ENCODE measurements at regions not wholly inside any gene's neighbourhood (a gene's known extent, or its start where the extent isn't known, plus 50 kb on each side); places are given as distances from the start of the nearest gene placed in this dataset.

DNA sequence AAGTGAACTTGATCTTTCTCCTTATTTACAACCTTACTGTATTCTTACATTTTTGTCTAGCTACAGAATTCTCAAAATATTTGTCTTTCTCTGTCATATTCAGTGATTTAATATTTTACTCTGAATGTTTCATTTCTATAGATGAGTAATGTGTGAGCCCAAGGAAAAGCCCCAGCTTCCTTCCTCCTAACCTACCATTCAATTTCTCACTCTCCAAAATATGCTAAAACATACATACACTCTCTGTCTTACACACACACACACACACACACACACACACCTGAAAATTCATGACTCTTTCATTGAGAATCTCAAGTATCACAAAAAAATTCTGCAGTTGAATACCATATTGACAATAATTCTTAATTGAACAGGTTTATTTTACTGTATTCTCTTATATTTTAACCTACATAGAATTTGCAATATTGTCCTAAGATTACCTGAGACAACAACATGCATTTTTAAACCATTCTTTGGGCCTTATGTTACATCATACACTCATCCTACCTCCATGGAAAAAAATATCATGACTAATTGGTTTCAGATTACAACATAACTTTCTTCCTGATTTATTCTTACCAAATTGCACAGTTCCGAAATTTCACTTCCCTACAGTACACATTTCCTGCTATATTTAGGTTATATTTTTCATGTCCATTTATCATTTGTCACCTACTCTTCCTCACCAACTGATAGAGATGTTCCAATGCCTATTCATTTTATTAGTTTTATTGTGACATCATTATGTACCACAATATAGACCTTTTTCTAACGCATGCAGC is 1965.6 kb upstream of the PCDH20 start:
- Histone ChIP-seq H3K27me3 (ENCODE audit: control insufficient read depth in 1 of 2, insufficient read depth in 2 of 2, low read length in 2 of 2) (no peaks in the 10 kb centered on the region), H3K27ac (ENCODE audit: low read depth in 1 of 2, low read length in 2 of 2) (no peak overlapping the region), H3K36me3 (ENCODE audit: insufficient read depth, low read length) (no peaks in the 10 kb centered on the region), H3K4me1 (ENCODE audit: insufficient read depth, low read length) (no peaks in the 10 kb centered on the region), H3K4me3 (ENCODE audit: low read length) (no peak overlapping the region), H3K9me3 (ENCODE audit: control insufficient read depth in 1 of 2, insufficient read depth in 1 of 2, low read length in 2 of 2) (peaks cover 0 to 8% of the 10 kb centered on the region in 2 experiments)
- Mint-ChIP-seq H3K4me3 (no peak overlapping the region), H3K27ac (no peak overlapping the region), H3K27me3 (no peaks in the 10 kb centered on the region), H3K9me3 (peaks cover 6% of the 10 kb centered on the region), H3K4me1 (ENCODE audit: low read depth) (no peaks in the 10 kb centered on the region), H3K36me3 (ENCODE audit: low read depth) (no peaks in the 10 kb centered on the region)
- intact Hi-C loops (cut with DNase I, micrococcal nuclease): no loop called here
- ChIA-PET CTCF (no interaction called here), POLR2A (no interaction called here)
- TF ChIP-seq, protein P1, sequence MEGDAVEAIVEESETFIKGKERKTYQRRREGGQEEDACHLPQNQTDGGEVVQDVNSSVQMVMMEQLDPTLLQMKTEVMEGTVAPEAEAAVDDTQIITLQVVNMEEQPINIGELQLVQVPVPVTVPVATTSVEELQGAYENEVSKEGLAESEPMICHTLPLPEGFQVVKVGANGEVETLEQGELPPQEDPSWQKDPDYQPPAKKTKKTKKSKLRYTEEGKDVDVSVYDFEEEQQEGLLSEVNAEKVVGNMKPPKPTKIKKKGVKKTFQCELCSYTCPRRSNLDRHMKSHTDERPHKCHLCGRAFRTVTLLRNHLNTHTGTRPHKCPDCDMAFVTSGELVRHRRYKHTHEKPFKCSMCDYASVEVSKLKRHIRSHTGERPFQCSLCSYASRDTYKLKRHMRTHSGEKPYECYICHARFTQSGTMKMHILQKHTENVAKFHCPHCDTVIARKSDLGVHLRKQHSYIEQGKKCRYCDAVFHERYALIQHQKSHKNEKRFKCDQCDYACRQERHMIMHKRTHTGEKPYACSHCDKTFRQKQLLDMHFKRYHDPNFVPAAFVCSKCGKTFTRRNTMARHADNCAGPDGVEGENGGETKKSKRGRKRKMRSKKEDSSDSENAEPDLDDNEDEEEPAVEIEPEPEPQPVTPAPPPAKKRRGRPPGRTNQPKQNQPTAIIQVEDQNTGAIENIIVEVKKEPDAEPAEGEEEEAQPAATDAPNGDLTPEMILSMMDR (IDR thresholded peaks at IDR 0.05): no peak
- DNase-seq: no peak
- ATAC-seq (ENCODE audit: poor library complexity): no peak

DNA sequence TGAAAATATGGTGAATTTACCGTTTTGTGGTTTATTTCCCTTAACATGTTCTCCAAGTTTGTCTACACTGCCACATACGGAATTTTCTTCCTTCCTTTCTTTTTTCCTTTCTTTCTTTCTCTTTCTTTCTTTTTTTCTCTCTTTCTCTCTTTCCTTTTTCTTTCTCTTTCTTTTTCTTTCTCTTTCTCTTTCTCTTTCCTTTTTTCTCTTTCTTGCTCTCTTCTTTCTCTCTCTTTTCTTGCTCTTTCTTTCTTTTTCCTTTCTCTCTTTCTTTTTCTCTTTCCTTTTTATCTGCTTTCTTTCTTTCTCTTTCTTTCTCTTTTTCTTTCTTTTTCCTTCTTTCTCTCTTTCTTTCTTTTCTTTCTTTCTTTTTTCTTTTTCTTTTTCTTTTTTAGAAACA is 1962.3 kb upstream of the PCDH20 start:
- Mint-ChIP-seq H3K36me3 (ENCODE audit: low read depth) (no peaks in the 10 kb centered on the region), H3K4me1 (ENCODE audit: low read depth) (no peaks in the 10 kb centered on the region), H3K9me3 (peaks cover 6% of the 10 kb centered on the region), H3K4me3 (no peak overlapping the region), H3K27me3 (no peaks in the 10 kb centered on the region), H3K27ac (no peak overlapping the region)
- H3K9me3 ChIP-seq (ENCODE audit: control insufficient read depth in 1 of 2, insufficient read depth in 1 of 2, low read length in 2 of 2): peaks cover 0 to 8% of the 10 kb centered on the region in 2 experiments
- no peaks in the 10 kb centered on the region for H3K4me1 ChIP-seq (ENCODE audit: insufficient read depth, low read length)
- H3K4me3 ChIP-seq (ENCODE audit: low read length): no peak overlapping the region
- TF ChIP-seq, protein P1 (IDR thresholded peaks at IDR 0.05): peak; percentile 36
- CTCF ChIA-PET: no interaction called here
- H3K27me3 ChIP-seq (ENCODE audit: control insufficient read depth in 1 of 2, insufficient read depth in 2 of 2, low read length in 2 of 2): no peaks in the 10 kb centered on the region
- no peak overlapping the region for H3K27ac ChIP-seq (ENCODE audit: low read depth in 1 of 2, low read length in 2 of 2)
- H3K36me3 ChIP-seq (ENCODE audit: insufficient read depth, low read length): no peaks in the 10 kb centered on the region
- intact Hi-C loops (cut with DNase I, micrococcal nuclease): no loop called here
- no peak for DNase-seq
- POLR2A ChIA-PET: no interaction called here
- ATAC-seq (ENCODE audit: poor library complexity): no peak

DNA sequence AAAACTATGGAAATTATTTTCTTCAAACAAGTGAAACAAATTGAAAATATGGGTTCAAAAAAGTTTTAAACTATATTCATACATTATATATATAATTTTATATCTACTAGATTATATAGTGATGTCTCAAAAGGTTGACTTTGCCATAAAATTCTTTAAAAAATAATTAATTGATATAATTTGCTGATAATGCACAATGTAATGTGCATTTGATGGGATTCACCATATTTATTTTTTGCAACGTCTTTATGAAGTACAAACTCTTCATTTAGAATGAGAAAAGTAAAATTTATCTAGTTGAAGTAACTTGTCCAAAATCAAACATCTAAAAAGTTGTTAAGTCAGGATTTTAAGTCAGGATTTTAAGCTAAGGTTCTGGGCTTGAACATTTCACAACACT is 1954.5 kb upstream of the PCDH20 start:
- DNase-seq (no peak), ATAC-seq (ENCODE audit: poor library complexity) (no peak)
- Mint-ChIP-seq H3K4me3 (no peak overlapping the region), H3K36me3 (ENCODE audit: low read depth) (no peaks in the 10 kb centered on the region), H3K27me3 (no peaks in the 10 kb centered on the region), H3K4me1 (ENCODE audit: low read depth) (no peaks in the 10 kb centered on the region), H3K27ac (no peak overlapping the region), H3K9me3 (peaks cover 8% of the 10 kb centered on the region)
- Histone ChIP-seq H3K36me3 (ENCODE audit: insufficient read depth, low read length) (no peaks in the 10 kb centered on the region), H3K27ac (ENCODE audit: low read depth in 1 of 2, low read length in 2 of 2) (no peak overlapping the region), H3K4me3 (ENCODE audit: low read length) (no peak overlapping the region), H3K9me3 (ENCODE audit: control insufficient read depth in 1 of 2, insufficient read depth in 1 of 2, low read length in 2 of 2) (peaks cover 0 to 8% of the 10 kb centered on the region in 2 experiments), H3K4me1 (ENCODE audit: insufficient read depth, low read length) (no peaks in the 10 kb centered on the region), H3K27me3 (ENCODE audit: control insufficient read depth in 1 of 2, insufficient read depth in 2 of 2, low read length in 2 of 2) (no peaks in the 10 kb centered on the region)
- intact Hi-C loops (cut with DNase I, micrococcal nuclease): no loop called here
- CTCF ChIA-PET: no interaction called here
- TF ChIP-seq, protein P1 (IDR thresholded peaks at IDR 0.05): no peak
- POLR2A ChIA-PET: no interaction called here
